ENCODE measurements at regions not wholly inside any gene's neighbourhood (a gene's known extent, or its start where the extent isn't known, plus 50 kb on each side); places are given as distances from the start of the nearest gene placed in this dataset.
A peak's percentile ranks its signal among the peaks of the same experiment; 100 is the strongest.

- no peak for DNase-seq (ENCODE audit: low spot score)
Observed at GRCh38 chr22:47457021-47457420, 694.6 kb downstream of the TBC1D22A start.

DNA sequence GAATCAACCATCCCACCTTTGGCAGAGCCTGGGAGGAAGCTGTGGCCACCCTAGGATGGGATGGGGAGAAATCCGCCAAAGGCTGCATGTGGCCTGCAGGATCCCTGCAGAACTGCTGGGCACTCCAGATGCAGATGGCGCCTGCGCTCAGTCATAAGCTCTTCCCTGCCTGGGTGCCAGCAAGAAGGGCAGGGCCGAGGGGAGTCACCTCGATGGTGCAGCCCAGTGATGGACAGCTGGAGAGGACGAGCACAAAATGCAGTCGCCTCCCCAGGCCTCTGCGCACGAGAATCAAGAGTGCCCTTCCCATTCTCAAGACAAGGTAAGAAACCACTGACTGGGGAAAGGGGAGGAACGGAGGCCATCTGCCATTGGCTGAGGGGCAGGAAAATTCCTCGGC lies 693.6 kb downstream of the TBC1D22A start:
- no peak for DNase-seq (ENCODE audit: low spot score)

- DNase-seq (ENCODE audit: low spot score) = no peak
Observed at GRCh38 chr22:47453049-47453448, 690.6 kb downstream of the TBC1D22A start.

GRCh38 chr22:47452184-47452583 lies 689.7 kb downstream of the TBC1D22A start:
- DNase-seq (ENCODE audit: low spot score) = peak; percentile 70

- DNase-seq (ENCODE audit: low spot score) = no peak
Observed at GRCh38 chr22:47450876-47451475, 688.5 kb downstream of the TBC1D22A start.

GRCh38 chr22:47449508-47450270 lies 687.2 kb downstream of the TBC1D22A start:
- DNase-seq (ENCODE audit: low spot score) = no peak

- DNase-seq (ENCODE audit: low spot score) = no peak
Observed at GRCh38 chr22:47448231-47449223, 686.1 kb downstream of the TBC1D22A start.

- no peak for DNase-seq (ENCODE audit: low spot score)
Observed at GRCh38 chr22:47446821-47447810, 684.7 kb downstream of the TBC1D22A start.

GRCh38 chr22:47446331-47446730 lies 683.9 kb downstream of the TBC1D22A start:
- DNase-seq (ENCODE audit: low spot score) = no peak

GRCh38 chr22:47445716-47446290 lies 683.4 kb downstream of the TBC1D22A start:
- no peak for DNase-seq (ENCODE audit: low spot score)

DNA sequence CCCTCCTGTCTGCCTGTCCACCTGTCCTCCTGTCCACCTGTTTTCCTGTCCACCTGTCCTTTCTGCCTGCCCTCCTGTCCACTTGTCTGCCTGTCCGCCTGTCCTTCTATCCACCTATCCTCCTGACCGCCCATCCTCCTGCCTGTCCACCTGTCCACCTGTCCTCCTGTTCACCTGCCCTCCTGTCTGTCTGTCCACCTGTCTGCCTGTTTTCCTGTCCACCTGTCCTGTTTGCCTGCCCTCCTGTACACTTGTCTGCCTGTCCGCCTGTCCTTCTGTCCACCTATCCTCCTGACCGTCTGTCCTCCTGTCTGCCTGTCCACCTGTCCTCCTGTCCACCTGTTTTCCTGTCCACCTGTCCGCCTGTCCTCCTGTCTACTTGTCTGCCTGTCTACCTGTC lies 682.8 kb downstream of the TBC1D22A start:
- DNase-seq (ENCODE audit: low spot score) = no peak

DNA sequence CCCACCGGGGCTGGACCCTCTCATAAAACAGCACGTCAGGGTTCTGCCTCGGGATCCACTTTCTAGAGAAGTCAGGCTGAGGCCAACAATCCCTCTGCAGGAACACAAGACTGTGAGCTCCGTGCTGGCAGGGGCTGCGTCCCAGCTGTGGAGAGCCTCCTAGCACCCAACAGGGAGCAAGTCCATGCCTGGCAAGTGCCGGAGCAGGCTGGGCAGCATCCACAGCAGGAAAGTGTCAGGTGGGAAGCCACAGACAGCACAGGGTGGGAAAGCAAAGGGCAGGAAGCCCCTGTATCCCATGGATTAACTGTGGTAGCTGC lies 682.3 kb downstream of the TBC1D22A start:
- no peak for DNase-seq (ENCODE audit: low spot score)

- DNase-seq (ENCODE audit: low spot score) = no peak
Observed at GRCh38 chr22:47443836-47444745, 681.6 kb downstream of the TBC1D22A start.

DNA sequence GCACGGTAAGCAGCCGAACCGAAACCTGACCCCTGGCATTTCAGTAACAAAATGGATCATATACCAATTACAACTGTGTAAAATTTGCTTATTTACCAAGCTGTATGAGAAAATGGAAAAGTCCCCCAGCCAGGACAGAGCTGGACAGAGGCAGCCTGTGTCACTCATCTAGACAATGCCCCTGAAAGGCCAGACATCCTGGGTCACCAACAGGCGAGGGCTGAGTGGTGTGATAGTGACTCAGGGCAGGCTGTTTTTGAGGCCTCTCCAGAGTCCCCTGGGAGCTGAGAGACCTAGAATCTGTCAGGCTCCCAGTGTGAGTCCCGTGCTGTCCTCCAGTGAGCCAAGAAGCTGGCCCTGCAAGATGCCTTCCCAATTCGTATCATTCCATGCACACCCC lies 680.4 kb downstream of the TBC1D22A start:
- DNase-seq (ENCODE audit: low spot score) = no peak

DNA sequence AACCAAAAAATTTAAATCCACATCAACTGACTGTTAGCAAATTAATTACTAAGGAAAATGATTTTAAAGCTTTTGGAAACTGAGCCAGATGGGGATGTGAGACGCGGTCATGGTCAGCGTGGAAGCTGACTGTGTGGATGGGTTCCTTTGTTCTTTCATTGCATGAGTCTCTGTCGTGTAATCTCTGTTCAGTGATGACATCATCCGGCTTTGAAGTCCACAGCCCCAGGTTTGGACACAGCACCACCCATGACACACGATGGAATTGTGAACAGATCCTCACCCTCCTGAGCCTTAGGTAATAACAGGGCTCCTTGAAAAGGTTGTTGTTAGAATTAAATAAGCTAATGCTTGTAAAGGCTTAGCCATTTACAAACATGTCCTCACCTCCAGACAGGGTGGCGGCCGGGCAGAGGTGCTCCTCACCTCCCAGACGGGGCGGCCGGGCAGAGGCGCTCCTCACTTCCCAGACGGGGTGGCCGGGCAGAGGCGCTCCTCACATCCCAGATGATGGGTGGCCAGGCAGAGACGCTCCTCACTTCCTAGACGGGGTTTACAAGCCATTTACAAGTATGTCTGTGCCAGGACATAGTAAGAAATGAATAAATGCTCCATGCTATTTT lies 677.3 kb downstream of the TBC1D22A start:
- DNase-seq (ENCODE audit: low spot score) = no peak

GRCh38 chr22:47437636-47438035 lies 675.2 kb downstream of the TBC1D22A start:
- no peak for DNase-seq (ENCODE audit: low spot score)

DNA sequence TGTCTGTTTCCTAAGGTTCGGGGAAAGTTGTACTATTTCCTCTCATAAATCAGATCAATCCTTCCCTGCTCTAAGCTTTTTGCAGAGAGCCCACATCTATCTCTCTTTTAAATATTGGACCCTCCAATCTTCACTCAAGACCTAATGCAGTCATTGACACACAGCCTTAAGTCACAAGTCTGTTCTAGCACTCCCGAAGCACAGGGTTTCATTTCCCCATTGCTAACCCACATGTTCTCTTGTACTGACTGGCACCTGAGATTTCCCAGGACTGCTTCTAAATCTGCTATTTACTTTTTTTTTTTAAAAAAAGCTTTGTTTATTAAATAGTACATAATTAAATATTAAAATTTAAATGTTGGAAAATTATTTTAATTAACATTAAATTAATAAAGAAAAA lies 674.7 kb downstream of the TBC1D22A start:
- no peak for DNase-seq (ENCODE audit: low spot score)

- no peak for DNase-seq (ENCODE audit: low spot score)
Observed at GRCh38 chr22:47435826-47436225, 673.4 kb downstream of the TBC1D22A start.

- DNase-seq (ENCODE audit: low spot score) = no peak
Observed at GRCh38 chr22:47435204-47435487, 672.7 kb downstream of the TBC1D22A start.

All from HT-29 (cell line).